Kidney epithelial cell (primary cell): ENCODE measurements at regions not wholly inside any gene's neighbourhood (a gene's known extent, or its start where the extent isn't known, plus 50 kb on each side); places are given as distances from the start of the nearest gene placed in this dataset.

Experiments
- DNase-seq: peaks from one replicate; pipeline ENCODE4 v3.0.0-alpha.2; 2010; ENCODE audit warnings: low read depth
- H3K27me3 ChIP-seq: 2 replicates; pipeline ENCODE4 v1.6.0; 2011; ENCODE audit warnings: low read length; ENCODE audit not compliant: control insufficient read depth, insufficient read depth
- H3K36me3 ChIP-seq: 2 replicates; pipeline ENCODE4 v1.5.1; 2011; ENCODE audit warnings: low read length; ENCODE audit not compliant: control insufficient read depth, insufficient read depth
- H3K4me3 ChIP-seq: 2 replicates; pipeline ENCODE4 v1.5.1; 2011; ENCODE audit warnings: low read depth, mild to moderate bottlenecking, control low read depth, low read length
- CTCF ChIP-seq: IDR thresholded peaks from 2 replicates; pipeline ENCODE4 v1.5.1; 2011; ENCODE audit warnings: mild to moderate bottlenecking, moderate library complexity, low read length, control low read depth, inconsistent platforms; ENCODE audit not compliant: insufficient read depth, poor library complexity, severe bottlenecking

DNA sequence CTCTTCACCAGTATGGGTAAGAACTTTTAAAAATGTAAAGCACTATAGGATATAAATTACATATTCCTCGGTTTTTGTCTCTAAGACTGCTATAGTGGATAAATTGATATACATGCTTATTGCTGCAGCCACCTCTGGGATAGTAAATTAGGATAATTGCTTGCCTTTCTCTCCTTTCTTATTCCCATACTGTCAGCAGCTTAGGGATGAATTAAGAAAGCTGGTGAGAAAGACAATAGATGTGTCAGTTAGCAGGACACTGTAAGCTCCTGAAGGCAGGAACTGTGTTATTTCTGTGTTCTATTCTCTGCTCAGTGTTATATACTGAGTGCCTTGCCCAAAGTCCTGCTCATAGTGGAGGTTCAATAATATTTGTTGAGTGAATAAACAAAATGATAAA, 828.6 kb upstream of the ACVR2A start:
- no peaks in the 10 kb centered on the region for H3K27me3 ChIP-seq
- no peak overlapping the region for H3K4me3 ChIP-seq
- no peak for DNase-seq
- H3K36me3 ChIP-seq: no peaks in the 10 kb centered on the region
- no peak for TF ChIP-seq CTCF

GRCh38 chr2:147015591-147015990, 829.2 kb upstream of the ACVR2A start:
- H3K36me3 ChIP-seq: no peaks in the 10 kb centered on the region
- H3K27me3 ChIP-seq: no peaks in the 10 kb centered on the region
- TF ChIP-seq CTCF: no peak
- no peak overlapping the region for H3K4me3 ChIP-seq
- DNase-seq: no peak

DNA sequence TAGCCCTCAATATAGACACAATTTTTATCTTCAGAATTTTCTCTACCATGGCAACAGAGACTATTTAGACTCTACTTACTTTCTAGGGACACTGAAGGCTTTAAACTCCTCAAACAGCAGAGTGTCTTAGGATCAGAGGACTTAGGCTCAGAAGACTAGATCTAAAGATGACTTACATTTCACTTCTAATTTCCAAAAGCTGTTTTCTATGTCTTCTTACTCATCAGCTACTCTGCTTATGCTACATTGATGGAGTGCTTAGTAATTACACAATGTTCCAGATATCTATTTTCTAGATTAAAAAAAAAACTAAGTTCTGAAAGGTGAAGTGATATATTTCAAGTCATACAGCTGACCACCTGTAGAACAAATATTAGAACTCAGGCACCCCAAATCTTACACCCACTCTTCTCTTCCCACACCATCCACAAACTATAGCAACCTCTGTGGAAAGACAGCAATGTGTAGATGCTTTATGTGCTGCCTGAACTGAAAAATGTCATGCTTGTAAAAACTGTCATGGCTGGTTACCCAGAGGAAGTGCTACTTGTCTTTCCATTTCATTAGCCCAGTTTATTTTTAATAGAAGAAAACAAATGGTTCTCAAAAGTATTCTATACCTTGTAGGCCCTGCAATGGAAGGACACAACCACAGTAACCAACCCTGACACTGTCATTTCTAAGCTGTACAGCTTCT, 831.0 kb upstream of the ACVR2A start:
- Histone ChIP-seq H3K4me3 (no peak overlapping the region), H3K27me3 (no peaks in the 10 kb centered on the region), H3K36me3 (no peaks in the 10 kb centered on the region)
- DNase-seq: no peak
- no peak for TF ChIP-seq CTCF

- TF ChIP-seq CTCF: no peak
Measured at GRCh38 chr2:147008481-147008880, 836.3 kb upstream of the ACVR2A start.

DNA sequence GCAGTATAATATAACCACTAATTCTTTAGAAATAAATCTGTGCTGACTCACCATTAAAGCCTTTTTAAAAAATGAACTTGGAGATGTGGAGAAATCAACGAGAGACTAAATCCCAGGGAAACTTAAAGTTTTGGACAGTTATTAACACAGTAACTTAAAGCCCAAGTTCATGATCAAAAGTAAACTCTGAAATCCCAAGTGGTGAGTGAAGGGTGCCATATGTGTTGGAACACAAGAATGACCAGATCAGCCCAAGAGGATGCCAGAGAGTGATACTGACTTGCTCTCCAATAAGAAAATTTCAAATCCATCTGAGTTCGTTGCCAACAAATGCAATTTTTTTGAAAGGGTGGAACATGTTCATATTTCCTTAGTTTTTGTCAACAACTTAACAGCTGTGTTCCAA, 838.1 kb upstream of the ACVR2A start:
- no peak for DNase-seq
- TF ChIP-seq CTCF: no peak
- H3K4me3 ChIP-seq: no peak overlapping the region

More at GRCh38 chr2:147008481-147008880, 836.3 kb upstream of the ACVR2A start:
- no peaks in the 10 kb centered on the region for H3K27me3 ChIP-seq
- H3K36me3 ChIP-seq: no peaks in the 10 kb centered on the region
- no peak overlapping the region for H3K4me3 ChIP-seq
- no peak for DNase-seq

DNA sequence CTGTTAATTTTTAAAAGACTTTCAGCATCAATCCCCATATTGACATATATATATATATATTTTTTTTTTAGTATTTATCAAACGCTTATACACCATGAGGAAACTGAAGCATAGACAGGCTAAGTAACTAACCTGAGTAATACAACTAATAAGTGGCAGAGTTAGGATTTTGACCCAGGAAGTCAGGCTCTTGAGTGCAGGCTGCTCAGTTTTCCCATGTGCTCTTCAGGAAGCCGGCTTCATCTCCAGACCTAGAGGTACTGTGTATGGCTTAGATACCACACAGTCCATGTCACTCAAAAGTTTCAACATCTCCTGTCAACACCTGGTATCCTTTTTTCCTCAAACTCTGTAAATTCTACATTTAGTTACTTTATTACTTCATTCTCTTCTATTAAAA, 841.7 kb upstream of the ACVR2A start:
- H3K4me3 ChIP-seq: no peak overlapping the region
- no peak for TF ChIP-seq CTCF
- no peak for DNase-seq
- H3K27me3 ChIP-seq: no peaks in the 10 kb centered on the region
- no peaks in the 10 kb centered on the region for H3K36me3 ChIP-seq

More for the DNA sequence above, 838.1 kb upstream of the ACVR2A start:
- Histone ChIP-seq H3K36me3 (no peaks in the 10 kb centered on the region), H3K27me3 (no peaks in the 10 kb centered on the region)
